Activated CD4-positive, alpha-beta T cell treated with anti-CD3 and anti-CD28 coated beads for 48 hours (primary cell): ENCODE measurements at regions not wholly inside any gene's neighbourhood (a gene's known extent, or its start where the extent isn't known, plus 50 kb on each side); places are given as distances from the start of the nearest gene placed in this dataset.
"Not testable (repeated sequence)": the region's sequence is repeated elsewhere in the genome, so short reads cannot be mapped to it uniquely, and the experiment has no call there.

ENCODE experiments used
- DNase-seq: peaks from one replicate; pipeline ENCODE4 v3.0.0-alpha.2; 2020

DNA sequence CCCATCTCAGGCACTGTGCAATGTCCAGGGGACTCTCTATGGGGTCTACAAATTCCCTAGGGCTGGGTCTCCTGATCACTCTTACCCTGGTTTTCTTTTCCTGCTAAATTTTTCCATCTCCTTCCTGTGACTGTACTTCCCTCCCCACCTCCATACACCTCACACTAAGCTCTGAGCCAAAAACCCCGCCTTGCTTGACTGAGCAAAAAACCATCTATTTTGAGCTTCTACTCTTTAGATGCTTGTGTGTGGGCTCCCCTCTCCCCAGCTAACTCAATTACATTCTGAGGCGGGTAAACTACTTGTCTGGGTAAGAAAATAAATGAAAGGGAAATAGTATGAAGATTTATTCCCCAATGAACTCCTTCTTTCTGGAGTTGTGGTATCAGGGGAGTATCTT lies 187.9 kb downstream of the PTPRU start:
- DNase-seq, result no peak

DNA sequence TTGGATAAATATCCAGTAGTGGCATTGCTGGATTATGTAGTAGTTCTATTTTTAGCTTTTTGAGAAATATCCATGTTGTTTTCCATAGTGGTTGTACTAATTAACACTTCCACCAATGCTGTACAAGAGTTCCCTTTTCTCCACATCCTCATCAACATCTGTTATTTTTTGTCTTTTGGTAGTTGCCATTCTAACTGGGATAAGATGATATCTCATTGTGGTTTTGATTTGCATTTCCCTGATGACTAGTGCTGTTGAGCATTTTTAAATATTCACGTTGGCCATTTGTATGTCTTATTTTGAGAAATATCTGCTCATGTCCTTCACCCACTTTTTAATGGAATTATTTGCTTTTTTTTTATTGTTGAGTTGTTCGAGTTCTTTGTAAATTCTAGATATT lies 183.9 kb downstream of the PTPRU start:
- no peak for DNase-seq

DNA sequence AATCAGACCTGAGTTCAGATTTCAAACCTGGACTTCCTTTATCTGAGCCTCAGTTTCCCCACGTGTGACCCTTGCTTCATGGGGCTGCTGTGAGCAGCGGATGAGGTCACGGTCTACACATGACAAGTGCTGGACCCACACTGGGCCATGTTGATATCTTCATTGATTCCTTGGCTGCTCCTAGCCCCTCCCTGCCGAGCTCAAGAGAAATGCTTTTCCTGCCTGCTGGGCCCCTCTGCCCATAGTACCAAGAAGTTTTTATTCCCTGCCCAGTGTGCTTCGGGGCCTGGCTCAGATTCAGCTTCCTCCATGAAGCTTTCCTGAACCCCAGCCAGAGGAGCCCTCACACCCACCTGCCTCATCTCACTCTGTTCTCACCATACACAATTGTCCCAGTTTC lies 181.6 kb downstream of the PTPRU start:
- DNase-seq, result no peak

DNA sequence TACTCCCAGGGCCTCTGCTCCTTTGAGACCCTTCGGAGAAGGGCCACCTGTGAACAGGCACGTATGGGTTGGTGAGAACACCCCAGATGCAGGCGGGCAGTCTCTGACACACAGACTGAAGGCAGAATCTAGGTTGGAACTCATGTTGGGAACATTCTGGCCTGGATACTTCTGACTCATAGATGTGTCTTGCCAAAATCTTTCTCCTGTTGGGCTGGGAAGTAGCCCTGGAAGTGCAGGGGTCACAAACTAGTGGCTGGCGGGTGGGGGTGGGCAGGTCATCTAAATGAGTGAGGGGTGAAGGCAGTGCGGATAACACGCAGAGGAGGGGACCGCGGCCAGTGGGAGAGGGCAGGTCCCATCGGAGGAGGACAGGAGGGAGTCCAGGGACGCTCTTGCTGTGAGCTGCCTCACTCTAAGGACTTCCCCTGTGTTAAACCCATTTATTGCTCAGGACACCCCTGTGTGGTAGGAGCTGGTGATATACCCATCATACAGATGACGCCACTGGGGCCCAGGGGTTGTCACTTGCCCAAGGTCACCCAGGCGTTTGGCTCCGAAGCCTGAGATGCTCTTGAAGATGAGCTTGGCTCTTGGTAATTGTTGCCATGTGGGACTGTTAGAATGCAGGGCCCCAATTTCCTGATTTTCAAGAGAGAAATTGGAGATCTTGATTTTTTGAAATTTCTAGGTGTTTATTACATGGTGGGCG lies 181.0 kb downstream of the PTPRU start:
- no peak for DNase-seq

DNA sequence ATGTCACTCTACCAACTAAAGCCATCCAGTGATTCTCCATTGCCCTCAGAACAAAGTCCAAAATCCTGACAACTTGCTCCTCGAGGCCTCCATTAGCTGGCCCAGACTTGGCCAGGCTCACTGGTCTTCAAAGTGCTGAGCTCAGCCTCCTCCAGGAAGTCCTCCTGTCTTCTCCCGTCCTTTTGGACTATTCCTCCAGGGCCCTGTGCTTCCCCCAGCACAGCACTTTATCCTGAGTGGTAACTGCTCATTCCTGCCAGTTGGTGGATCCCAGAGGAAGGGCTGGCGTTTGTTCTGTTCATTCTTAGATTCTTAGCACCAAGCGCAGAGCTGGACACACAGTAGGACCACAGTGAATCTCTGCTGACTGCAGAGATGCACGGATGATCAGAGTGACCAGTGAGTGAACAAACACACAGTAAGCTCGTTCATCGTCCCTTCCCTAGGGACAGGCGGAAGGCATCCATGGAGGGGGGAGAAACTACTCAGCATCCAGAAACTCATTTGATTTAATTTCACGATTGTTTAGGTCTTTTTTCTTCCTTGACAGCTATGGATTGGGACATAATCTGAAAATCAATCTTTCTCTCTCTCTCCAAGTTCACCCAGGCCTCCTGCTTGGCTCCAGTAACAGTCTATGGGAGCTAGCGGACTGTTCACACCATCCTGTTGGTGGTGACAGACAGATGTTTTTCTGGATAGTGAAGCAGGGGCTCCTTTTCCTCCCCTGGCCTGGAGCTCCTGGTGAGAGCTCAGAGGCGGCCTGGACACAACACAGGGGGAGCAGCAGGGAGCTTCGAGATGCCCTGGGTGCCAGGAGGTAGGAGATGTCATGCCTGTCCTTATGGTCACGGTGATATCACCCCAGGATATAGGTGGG lies 180.2 kb downstream of the PTPRU start:
- no peak for DNase-seq

DNA sequence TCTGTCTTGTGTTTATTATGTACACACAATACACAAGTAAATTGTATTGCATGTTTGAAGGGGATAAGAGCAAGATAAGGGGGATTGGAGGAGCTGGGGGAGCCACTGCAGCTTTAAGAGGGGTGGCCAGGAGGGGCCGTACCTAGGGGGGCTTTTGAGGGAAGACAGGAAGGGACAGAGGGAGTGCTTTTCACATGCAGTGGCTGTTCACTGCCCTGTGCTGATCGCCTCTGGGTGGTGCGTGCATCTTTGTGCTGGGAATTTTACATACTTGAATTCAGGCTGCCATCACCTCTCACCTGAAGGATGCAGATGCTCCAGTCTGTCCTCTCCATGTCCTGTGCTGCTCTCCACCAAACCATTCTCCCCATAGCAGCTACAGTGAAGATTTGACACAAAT lies 179.5 kb downstream of the PTPRU start:
- no peak for DNase-seq

DNA sequence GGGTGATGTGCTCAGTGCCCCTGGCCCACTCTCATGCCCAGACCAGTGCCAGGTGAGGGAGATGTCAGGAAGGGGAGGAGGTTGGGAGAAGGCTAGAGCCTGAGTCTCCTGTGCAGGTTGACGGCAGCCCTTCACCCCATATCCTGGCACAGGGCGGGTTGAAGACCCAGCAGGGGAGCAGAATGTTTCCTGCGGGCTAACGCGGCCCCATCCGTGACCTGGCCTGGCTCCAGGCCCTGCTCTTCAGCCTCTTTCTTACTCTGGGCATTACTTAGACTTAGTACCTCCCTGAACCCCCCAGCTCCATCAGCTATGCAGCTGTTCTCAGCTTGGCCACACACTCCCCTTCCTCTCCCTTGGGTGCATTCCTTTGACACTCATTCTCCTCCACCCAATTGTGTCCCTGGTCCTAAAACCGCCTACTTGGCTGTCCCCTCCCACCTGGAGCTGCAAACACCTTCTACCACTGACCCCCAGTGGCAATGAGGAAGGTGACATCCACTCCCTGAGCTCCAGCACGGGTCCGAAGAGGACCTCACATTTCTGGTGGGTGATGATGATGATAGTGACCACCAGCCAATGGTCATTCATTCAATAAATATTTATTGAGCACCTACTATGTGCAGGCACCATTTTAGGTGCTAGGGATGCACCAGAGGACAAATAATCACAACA lies 179.0 kb downstream of the PTPRU start:
- no peak for DNase-seq

DNA sequence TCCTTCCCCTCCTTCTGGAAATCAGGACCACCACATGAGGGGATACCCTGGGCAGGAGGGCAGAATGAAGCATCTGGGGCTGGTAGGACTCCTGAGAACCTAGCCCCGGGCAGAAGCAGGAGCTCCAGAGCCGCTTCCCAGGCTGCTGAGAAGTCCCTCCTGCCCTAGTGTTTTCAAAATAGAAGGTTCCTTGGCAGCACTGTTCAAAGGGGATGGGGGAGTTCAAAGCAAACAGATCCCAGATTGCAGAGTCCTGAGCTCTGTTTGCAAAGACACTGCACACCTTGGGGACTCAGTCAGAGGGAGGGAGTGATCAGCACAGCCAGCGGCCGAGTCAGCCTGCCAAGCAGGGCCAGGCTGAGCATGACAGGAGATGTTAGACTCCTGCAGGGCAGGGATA lies 177.8 kb downstream of the PTPRU start:
- DNase-seq, result no peak

DNA sequence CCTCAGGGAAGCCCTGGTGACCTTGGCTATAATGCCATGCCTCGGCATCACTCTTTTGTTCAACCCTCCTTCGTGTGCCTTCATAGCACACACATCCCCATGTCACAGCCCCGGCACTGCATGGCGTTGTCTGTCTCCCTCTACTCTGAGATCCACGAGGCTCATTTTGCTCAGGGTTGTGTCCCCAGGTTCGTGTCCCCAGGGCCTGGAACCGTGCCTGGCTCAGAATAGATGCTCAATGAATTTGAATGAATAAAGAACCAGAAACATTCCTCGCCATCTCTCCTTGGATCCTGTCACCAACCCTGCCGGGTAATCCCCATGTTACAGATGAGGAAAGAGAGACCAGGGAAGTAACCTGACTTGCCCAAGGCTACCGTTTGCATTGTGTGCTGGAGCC lies 177.3 kb downstream of the PTPRU start:
- DNase-seq, result no peak

DNA sequence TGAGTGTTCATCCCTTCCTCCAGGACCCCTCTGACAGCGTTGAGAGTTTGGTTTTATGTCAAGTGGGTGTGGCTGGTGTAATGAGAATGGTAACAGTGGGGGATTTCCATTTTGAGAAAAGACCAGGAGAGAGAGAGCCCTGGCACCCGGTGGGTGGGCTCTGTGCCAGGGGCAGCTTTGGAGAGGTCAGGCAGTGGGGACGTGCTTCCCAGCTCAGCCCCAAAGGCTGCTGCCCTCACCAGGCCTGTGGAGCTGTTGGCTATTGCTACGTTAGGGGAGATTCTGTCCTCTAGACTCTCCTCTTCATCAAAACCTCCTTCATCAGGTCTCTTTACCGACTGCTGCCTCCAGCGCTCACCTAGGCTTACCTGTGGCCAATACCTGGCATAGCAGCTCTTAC lies 176.3 kb downstream of the PTPRU start:
- DNase-seq, result no peak

DNA sequence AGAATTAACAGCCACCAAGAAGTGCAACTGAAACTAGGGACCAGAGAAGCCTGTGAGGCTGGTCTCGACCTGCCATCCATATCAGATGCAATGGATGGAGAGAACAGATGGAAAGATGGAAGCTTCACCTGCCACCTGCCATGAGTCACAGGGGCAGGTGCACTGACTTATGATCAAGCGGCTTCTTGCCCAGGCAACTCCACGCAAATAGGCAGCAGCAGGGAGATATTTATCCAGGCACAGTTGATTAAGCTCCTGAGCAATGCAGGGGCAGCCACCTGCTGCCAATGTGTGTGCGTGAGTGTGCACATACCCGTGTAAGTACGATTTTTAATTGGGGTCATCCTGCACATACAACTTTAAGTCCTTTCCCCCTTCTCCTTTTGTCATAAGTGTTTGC lies 174.2 kb downstream of the PTPRU start:
- DNase-seq, result no peak

DNA sequence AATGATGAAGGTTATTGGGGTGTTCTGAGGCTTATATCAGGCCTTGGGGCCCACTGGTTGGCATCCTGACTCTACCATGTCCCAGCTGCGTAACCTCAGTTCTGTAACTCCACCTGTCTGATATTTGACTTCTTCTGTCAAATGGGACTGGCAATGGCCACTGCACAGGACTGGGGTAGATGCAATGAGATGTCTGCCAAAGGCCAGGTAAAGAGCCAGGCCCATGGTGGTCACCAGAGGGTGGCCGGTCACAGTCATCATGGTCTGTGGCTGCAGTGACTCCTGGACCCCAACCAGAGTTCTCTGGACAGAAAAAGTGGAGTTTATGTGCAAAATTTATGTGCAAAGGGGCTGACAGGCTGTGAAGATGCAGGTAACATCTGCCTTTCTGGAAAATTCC lies 173.3 kb downstream of the PTPRU start:
- no peak for DNase-seq

DNA sequence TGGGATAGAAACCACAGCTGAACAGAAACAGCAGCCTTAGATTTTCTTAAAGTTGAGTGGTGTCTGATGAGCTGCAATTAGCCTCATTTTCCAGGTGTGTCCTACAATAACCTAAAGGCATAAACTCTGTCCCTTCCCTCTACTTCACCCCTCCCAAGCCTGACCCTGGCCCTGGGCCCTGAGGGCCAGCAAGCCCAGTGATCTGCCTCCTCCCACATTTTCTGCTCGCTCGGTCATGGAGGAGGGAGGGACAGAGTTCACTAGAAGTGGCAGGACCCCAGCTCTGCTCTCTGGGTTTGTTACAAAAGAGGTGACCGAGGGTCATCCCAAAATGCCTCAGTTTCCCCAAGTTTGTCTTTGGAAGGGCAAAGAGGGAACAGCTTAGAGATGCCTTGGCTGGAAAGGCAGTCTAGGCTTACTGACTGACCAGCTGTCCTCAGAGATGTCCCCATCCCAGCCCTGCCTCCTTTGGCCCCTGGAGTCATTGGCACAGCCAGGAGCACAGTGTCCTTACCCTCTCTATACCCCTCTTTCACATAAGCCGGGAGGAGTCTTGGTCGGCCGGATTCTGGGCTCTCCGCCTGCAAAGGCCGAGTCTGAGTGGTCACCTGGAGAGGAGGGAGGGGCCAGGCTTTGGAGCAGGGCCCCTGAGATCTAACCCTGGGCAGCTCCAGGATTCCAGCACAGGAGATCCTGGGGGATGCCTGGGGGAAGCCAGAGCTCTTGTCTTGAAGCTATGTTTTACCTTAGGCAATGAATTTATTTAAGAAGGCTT lies 172.7 kb downstream of the PTPRU start:
- DNase-seq, result no peak

DNA sequence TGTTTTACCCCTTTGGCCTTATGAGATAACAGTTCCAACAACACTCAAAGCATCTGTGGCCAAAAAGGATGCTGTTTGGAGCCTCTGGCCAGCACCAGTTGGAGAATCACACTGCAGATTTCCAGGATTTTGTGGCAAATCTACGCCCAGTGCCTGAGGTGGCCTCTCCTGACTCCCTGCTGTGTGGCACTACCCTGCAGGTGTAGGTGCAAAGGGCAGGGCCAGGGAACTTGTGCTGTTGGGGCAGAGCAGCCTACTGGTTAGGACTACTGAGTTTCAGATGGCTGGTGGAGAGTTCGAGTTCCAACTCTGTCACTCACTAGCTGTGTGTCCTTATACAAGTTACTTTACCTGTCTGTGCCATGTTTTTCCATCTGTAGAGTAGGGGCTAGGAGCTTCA lies 170.5 kb downstream of the PTPRU start:
- no peak for DNase-seq

DNA sequence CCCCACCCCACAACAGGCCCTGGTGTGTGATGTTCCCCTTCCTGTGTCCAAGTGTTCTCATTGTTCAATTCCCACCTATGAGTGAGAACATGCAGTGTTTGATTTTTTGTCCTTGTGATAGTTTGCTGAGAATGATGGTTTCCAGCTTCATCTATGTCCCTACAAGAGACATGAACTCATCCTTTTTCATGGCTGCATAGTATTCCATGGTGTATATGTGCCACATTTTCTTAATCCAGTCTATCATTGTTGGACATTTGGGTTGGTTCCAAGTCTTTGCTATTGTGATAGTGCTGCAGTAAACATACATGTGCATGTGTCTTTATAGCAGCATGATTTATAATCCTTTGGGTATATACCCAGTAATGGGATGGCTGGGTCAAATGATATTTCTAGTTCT lies 163.9 kb downstream of the PTPRU start:
- DNase-seq, result not testable (repeated sequence)

DNA sequence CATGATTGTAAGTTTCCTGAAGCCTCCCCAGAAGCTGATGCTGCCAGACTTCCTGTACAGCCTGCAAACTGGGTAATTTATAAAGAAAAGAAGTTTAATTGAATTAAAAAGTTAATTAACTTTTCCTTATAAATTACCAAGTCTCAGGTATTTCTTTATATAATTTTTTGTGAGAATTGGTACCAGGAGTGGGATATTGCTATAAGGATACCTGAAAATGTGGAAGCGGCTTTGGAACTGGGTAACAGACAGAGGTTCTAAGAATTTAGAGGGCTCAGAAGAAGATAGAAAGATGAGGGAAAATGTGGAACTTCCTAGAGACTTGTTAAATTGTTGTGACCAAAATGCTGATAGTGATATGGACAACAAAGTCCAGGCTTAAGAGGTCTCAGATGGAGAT lies 163.1 kb downstream of the PTPRU start:
- no peak for DNase-seq

DNA sequence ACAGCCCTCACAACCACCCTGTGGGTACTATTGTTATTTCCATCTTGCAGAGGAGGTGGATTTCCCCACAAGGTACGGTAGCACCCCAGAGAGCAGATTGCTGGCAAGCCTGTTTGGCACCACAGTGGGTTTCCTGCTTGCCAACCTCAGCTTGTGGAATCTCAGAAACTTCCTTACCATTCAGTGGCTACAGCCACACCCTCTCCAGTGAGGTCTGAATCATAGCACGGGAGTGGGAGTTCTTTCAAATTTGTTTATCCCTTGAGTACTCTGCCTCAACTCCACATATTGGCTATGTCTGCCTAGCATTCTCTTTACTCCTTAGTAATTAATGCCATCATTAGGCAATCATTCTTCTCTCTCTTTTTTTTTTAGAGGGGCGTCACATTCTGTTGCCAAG lies 162.1 kb downstream of the PTPRU start:
- DNase-seq, result no peak

DNA sequence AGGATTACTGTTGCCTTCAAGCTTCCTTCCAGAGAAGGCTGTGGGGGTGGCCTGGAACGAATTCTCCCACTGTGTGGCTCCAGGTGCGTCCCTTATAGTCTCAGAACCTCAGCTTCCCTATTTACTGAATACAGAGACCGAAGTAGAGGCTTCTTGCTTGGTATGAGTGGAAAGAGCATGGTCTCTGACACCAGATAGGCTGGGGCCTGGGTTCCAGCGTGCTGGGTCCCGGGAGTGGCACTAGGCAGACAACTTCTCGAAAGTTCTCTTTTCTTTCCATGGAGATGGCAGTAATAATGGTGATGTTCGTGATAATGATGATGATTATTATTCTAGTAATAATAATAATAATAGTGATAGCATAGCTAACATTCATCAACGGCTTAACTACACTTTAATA lies 161.7 kb downstream of the PTPRU start:
- DNase-seq, result no peak

DNA sequence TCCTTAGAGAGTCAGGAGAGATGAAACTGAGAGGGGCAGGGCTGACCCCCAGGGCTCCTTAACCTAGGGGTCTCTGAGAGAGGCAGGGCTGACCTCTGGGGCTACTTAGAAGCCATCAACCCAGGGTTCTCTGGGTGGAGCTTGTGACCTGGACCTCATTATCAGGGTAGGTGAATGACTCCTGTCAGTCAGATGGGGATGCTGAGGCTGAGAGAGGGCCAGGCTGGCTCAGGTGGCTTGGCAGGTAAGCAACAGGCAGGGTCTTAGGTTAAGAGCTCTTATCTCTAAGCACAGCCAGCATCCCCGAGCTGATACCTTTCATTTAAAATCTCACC lies 160.9 kb downstream of the PTPRU start:
- no peak for DNase-seq

DNA sequence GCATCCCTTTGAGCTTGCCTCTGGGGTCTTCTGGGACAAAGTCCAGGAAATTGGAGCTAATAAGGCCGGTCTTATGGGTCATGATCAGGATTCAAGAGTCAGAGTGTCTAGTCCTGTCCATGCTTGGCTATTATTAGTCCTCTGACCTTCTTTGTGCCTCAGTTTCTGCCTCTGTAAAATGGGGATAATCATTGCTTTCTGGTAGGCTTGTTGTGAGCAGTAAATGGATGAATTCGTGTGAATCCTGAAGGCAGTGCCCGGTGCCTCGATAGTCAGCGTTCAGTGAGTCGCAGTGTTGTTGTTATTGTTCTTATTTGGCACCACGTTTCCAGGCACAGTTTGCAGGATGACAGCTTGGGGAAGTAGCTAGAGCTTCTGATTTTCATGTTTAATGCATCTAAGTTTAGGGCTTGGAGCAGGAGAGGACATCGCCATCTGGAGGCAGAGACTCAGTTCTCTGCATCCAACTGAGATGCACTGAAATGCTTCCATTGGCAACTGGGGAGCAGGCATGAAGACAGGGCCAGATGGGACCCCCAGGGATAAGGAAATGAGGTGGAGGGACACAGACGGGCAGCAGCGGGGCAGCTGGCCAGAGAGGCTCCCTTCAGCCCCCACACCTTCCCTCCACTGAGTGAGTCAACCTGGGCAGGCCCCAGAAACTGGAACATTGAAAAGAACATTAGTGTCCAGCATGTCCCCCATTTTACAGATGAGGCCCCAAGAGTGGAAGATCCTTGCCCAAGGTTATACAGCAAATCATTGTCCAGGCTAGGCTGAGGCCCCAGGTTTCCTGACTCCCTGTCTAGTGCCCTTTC lies 160.3 kb downstream of the PTPRU start:
- DNase-seq, result no peak

DNA sequence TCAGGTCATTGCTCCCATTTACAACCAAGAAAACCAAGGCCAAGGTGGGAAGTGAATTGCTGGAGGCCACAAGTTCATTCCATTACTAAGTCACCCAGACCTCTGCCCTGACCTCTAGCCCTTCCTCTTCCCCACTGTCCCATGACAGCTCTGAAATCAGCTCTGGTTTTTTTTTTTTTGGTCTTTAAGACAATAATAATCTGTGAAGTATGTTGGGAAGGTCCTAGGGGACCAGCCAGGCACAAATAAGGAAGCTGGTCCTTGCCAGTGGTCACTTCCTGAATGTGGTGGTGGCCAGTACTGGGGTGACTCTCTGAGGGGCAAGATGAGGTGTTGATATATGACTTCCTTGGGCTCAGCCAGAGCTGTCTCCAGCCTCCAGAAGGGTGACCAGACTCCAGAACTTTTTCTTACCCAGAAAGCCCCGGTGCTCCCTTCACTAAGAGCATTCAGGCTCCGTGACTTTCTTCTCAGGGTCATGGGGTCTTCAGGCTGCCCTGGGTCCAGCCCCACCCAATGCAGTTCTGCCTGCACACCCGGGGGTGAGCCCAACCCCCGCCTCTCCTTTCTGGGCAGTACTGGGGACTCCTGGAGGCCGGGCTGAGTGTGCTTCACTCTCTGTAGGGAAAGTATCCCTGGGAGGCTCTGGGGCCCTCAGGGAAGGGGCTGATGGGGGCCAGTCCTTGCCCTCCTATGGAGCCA lies 159.6 kb downstream of the PTPRU start:
- DNase-seq, result no peak
